Aorta (tissue), 5 donors: ENCODE measurements at regions not wholly inside any gene's neighbourhood (a gene's known extent, or its start where the extent isn't known, plus 50 kb on each side); places are given as distances from the start of the nearest gene placed in this dataset.

Source experiments
- ATAC-seq: fragments of 200-7000 bp; cut with Tn5 transposase; one replicate; pipeline ENCODE4 v1.9.1; 2022; ENCODE audit warnings: moderate library complexity; ENCODE audit not compliant: low FRiP score
- DNase-seq, 2 donors: peaks; one replicate each; pipeline ENCODE4 v3.0.0-alpha.2; 2020
- H3K27ac ChIP-seq, 2 donors: one replicate each; pipeline ENCODE4 v1.5.1; 2013; ENCODE audit warnings: low read length in 2 of 2, mild to moderate bottlenecking in 2 of 2, moderate library complexity in 2 of 2, control low read depth in 1 of 2, inconsistent platforms in 1 of 2, low read depth in 1 of 2
- H3K27me3 ChIP-seq, 2 donors: one replicate each; pipeline ENCODE4 v1.6.1; 2013; ENCODE audit warnings: control low read depth in 1 of 2, low read length in 1 of 2, mild to moderate bottlenecking in 1 of 2, moderate library complexity in 1 of 2; ENCODE audit not compliant: insufficient read depth in 2 of 2, control insufficient read depth in 1 of 2
- H3K36me3 ChIP-seq, 2 donors: one replicate each; pipeline ENCODE4 v1.6.1; 2013; ENCODE audit warnings: control low read depth in 1 of 2, low read length in 1 of 2, mild to moderate bottlenecking in 1 of 2; ENCODE audit not compliant: insufficient read depth in 2 of 2, control insufficient read depth in 1 of 2
- H3K4me1 ChIP-seq, 2 donors: one replicate each; pipeline ENCODE4 v1.6.1; 2013; ENCODE audit warnings: low read length in 2 of 2, control low read depth in 1 of 2, mild to moderate bottlenecking in 1 of 2, moderate library complexity in 1 of 2; ENCODE audit not compliant: insufficient read depth in 2 of 2, control insufficient read depth in 1 of 2
- H3K4me3 ChIP-seq, 2 donors: one replicate each; pipeline ENCODE4 v1.5.1; 2013; ENCODE audit warnings: low read length in 2 of 2, control low read depth in 1 of 2, mild to moderate bottlenecking in 1 of 2
- H3K9me3 ChIP-seq: one replicate; pipeline ENCODE4 v1.6.1; 2013; ENCODE audit warnings: mild to moderate bottlenecking, low read length; ENCODE audit not compliant: control insufficient read depth
- WGBS, 2 donors: extraction: QIAGEN DNeasy Blood & Tissue Kit; methylation state at CpG; one replicate each; pipeline ENCODE4 v1.1.7; 2013; 5-methylcytosine and 5-hydroxymethylcytosine counted together
- intact Hi-C, 2 donors: fragments of 100-400 bp; cut with DNase I; formaldehyde crosslinking; loops; one replicate each; pipeline versions ENCODE4 v1.14.2 to v1.15.0; 2022
- donor health status: healthy with polysubstance abuse.
- donor health status: Bipolar disorder and iron deficiency.
- donor health status: DM: no; HTN: no; CAD: no.
- donor health status: DM: no; HTN: no; CAD: no.
- donor health status: DM: yes; HTN: yes; CAD: no.

DNA sequence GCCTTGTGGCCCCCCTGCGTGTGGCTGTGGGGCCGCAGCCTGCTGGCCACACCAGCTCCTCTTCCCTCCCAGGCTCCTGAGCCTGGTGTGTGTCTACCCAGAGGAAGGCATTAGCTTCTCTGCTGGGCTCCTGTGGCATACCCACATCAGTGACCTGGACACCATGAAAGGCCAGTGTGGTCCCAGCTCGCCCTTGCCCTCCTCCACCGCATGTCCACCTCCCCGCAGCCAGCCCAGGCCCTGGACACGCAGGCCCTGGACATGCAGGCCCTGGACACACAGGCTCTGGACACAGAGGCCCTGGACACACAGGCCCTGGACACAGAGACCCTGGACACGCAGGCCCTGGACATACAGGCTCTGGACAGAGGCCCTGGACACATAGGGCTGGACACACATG is 153.4 kb upstream of the PPP1R26 start:
- no peak overlapping the region for H3K27ac ChIP-seq
- intact Hi-C loops = no loop called here
- H3K36me3 ChIP-seq = no peaks in the 10 kb centered on the region
- H3K27me3 ChIP-seq = no peaks in the 10 kb centered on the region
- WGBS, 2 donors = 79 to 83% methylated on average over 7 of the region's 7 CpGs
- no peaks in the 10 kb centered on the region for H3K4me1 ChIP-seq
- H3K9me3 ChIP-seq = peaks cover 10% of the 10 kb centered on the region
- ATAC-seq (no peak), DNase-seq (peak in 1 of 2 donors; percentile 19)
- H3K4me3 ChIP-seq = no peak overlapping the region

DNA sequence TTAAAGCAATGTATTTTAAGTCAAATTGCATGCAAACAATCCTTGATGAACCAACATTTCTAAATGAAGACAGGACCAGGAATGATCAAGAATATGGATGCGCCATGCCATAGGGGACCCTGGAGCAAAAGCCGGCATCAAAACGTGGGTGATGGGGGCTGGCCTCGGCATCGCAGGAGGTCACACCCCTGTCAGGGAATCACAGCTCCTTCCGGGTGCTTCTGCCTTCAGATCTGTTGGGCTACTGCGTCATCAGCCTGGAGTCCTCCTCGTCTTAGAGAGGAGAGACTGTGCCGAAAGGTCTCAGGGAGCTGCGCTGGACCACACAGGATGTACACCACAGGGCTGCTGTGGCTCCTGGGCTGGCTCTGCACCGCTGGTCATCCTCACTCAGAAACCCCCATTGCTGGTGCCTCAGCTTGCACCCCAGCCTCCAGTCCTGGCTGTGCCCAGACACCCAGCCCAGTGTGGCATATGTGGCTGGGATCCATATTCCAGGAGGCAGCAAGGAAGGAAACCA is 152.9 kb upstream of the PPP1R26 start:
- intact Hi-C loops = no loop called here
- ATAC-seq (no peak), DNase-seq (peak; percentile 31 to 68)

DNA sequence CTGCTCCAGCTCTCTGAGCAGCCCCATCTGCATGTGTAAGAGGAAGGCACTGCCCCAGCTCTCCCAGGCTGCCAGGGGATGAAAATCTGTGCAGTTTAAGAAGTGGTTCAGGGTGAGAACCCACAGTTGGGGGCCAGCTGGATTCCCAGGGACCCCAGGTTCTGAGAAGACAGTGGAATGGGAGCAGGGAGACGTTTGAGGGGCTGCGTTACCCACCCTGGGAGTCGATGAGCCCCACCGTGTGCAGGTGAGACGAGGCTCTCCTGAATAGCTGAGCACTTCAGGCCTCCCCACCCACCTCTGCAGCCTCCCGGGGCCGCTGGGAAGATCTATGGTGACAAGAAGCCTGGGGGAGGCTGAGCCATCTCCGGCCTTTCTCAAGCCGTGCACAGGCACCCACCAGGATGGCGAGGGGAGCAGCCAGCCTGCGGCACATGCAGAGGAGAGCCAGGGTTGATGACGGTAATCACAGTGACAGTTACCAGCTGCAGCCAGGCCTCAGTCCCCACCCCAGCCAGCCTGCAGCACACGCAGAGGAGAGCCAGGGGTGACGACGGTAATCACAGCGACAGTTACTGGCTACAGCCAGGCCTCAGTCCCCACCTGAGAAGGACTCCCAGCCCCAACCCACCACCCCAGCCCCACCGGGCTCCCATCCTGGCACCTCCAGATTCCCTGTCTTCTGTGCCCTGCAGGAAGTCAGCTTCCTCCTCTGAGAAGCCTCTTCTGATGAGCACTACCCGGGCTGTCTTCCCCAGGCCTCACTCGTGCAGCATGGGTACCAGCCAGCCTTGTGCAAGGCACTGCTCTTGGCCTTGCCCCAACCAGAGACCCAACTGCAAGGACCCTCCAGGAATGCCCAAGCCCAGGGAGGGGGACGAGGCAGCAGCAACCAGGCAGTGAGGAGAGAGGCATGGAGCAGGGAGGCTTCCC is 150.8 kb upstream of the PPP1R26 start:
- peaks cover 5% of the 10 kb centered on the region for H3K9me3 ChIP-seq
- intact Hi-C loops = no loop called here
- DNase-seq = peak; percentile 33 to 57

More for the DNA sequence above, 152.9 kb upstream of the PPP1R26 start:
- no peaks in the 10 kb centered on the region for H3K4me1 ChIP-seq
- H3K9me3 ChIP-seq = peaks cover 10% of the 10 kb centered on the region
- H3K27ac ChIP-seq = no peak overlapping the region
- H3K27me3 ChIP-seq = no peaks in the 10 kb centered on the region
- H3K36me3 ChIP-seq = no peaks in the 10 kb centered on the region
- whole genome bisulfite sequencing, 2 donors = 84 to 86% methylated on average over 11 of the region's 11 CpGs
- H3K4me3 ChIP-seq = no peak overlapping the region

DNA sequence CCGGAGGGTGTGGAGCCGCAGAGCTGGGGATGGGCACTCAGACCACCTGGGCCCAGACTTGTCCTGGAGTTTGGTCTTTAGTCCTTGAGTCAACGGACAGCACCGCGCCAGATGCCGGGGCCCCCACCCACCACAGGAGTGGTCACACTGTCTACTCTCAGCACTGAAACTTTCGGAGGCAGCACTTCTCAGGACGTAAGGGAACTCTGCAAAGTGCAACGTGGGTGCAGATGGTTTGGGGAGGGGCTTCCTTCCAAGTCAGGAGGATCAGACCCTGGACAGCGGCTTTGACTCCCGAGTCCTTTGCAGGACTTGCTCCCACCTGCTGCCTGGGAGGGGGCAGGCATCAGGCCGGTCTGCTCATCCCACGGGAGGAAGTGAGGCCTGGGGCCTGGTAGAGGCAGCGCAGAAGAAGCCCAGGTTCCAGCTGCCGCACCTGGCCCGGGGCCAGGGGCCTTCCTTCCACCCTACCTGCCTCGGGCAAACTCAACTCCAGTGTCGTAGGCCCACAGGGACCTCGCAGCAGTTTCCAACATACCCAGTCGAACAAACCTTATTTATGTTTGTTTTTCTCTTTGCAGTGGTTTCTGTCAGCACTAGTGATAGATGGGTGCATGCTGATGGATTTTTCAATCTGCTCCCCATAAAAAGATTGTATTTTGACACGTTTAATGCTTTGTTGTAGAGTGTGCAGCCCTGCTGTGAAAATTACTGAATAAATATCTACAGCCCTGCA is 149.8 kb upstream of the PPP1R26 start:
- intact Hi-C loops = no loop called here
- Histone ChIP-seq H3K36me3 (no peaks in the 10 kb centered on the region), H3K9me3 (peaks cover 5% of the 10 kb centered on the region), H3K4me3 (no peak overlapping the region), H3K27ac (no peak overlapping the region), H3K4me1 (no peaks in the 10 kb centered on the region), H3K27me3 (no peaks in the 10 kb centered on the region)
- 43 to 47% methylated on average over 21 of the region's 21 CpGs for WGBS, 2 donors
- peak in 1 of 2 donors; percentile 18 for DNase-seq
- ATAC-seq = no peak

More for the DNA sequence above, 150.8 kb upstream of the PPP1R26 start:
- ATAC-seq = no peak
- WGBS, 2 donors = 70% methylated on average over 20 of the region's 20 CpGs
- Histone ChIP-seq H3K4me1 (no peaks in the 10 kb centered on the region), H3K36me3 (no peaks in the 10 kb centered on the region), H3K4me3 (no peak overlapping the region), H3K27me3 (no peaks in the 10 kb centered on the region), H3K27ac (no peak overlapping the region)

DNA sequence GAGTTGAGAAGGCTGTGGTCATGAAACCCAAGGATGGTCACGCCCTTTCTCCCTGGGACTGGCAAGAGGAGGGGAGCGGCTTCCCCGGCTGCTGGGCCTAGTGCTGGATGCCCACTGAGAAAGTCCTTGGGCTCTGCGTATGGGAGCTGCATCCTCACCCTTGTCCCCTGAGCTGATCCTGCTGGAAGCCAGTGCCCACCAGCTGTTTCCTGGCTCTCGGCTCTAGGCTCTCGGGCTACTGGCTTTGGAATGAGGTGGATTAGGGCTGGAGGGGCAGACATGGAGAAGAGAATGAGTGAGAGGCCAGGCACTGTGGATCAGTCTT is 149.3 kb upstream of the PPP1R26 start:
- WGBS, 2 donors = 68 to 75% methylated on average over 6 of the region's 6 CpGs
- DNase-seq (no peak), ATAC-seq (no peak)
- intact Hi-C loops = no loop called here
- H3K36me3 ChIP-seq = no peaks in the 10 kb centered on the region
- H3K9me3 ChIP-seq = peaks cover 5% of the 10 kb centered on the region
- H3K27me3 ChIP-seq = no peaks in the 10 kb centered on the region
- no peak overlapping the region for H3K27ac ChIP-seq
- H3K4me1 ChIP-seq = no peaks in the 10 kb centered on the region
- no peak overlapping the region for H3K4me3 ChIP-seq

DNA sequence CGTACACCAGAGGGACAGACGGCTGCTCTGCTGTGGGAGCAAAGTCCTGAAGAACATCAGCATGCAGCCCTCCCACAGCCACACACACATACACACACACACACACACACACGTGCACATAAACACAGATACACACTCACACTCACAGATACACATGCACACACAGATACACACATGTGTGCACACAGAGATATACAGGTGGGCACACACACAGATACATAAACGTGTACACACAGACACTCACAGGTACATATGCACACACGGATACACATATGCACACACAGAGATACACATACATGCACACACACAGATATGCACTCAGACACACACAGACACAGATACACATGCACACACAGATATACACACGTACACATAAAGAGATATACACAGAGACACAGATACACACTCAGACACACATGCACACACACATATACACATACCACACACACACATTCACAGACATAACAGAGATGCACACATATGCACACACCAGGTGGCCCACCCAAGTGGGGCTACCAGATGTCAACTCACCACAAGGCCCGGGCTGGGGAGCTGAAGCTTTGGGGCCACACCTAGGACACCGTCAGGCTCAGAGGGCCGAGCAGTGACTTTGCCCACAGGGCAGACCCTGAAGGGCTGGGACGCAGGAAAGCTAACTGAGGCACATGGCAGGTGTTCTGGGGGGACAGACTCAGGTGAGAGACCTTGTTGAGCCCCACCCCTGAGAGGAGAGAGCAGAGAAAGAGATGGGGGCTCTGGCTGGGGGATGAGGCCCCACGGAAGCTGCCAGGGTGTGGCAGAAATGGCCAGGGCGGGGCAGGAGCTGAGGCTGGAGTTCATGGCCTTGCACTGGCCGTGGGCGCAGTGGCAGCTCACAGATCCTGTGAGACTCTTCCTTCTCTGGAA is 148.6 kb upstream of the PPP1R26 start:
- WGBS, 2 donors = 76 to 77% methylated on average over 14 of the region's 14 CpGs
- H3K9me3 ChIP-seq = peaks cover 5% of the 10 kb centered on the region
- ATAC-seq = no peak

DNA sequence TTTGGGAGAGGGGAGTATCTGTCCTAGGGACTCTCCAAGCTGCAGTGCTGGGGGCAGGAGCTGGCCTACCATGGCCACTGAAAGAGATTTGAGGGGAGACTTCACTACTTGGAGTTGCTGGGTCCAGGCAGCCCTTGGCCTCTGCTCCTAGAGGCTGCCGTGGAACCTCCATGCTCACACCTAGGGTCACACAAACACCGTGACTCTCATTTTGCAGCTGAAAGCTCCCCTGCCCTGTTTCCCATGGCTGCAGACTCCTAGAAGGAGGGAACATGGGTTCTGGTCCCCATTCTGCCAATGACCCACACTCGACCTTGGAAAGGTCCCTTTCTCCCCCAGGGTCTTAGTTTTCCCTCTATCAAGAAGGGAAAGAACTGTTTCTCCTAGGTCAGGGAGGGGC is 147.1 kb upstream of the PPP1R26 start:
- DNase-seq (peak in 1 of 2 donors; percentile 16), ATAC-seq (no peak)
- Histone ChIP-seq H3K27me3 (no peaks in the 10 kb centered on the region), H3K9me3 (peaks cover 2% of the 10 kb centered on the region), H3K27ac (no peak overlapping the region), H3K4me3 (no peak overlapping the region), H3K4me1 (no peaks in the 10 kb centered on the region), H3K36me3 (no peaks in the 10 kb centered on the region)
- intact Hi-C loops = no loop called here
- 61 to 63% methylated on average over 3 of the region's 3 CpGs for WGBS, 2 donors

More for the DNA sequence above, 148.6 kb upstream of the PPP1R26 start:
- H3K27ac ChIP-seq = no peak overlapping the region
- no peaks in the 10 kb centered on the region for H3K36me3 ChIP-seq
- no peaks in the 10 kb centered on the region for H3K27me3 ChIP-seq
- DNase-seq = peak in 1 of 2 donors; percentile 24
- intact Hi-C loops = no loop called here
- H3K4me3 ChIP-seq = no peak overlapping the region
- no peaks in the 10 kb centered on the region for H3K4me1 ChIP-seq
